Loucy (cell line): ENCODE measurements at regions not wholly inside any gene's neighbourhood (a gene's known extent, or its start where the extent isn't known, plus 50 kb on each side); places are given as distances from the start of the nearest gene placed in this dataset.

Experiments
- H2AFZ ChIP-seq: fragments of 200-600 bp; sonication (generic); 2 replicates; pipeline ENCODE4 v1.6.0; 2016; ENCODE audit warnings: antibody characterized with exemption, mild to moderate bottlenecking, low read length, moderate library complexity
- H3F3A ChIP-seq: fragments of 200-600 bp; 2 replicates; pipeline ENCODE4 v1.6.0; 2016; ENCODE audit warnings: antibody characterized with exemption, low read depth, mild to moderate bottlenecking
- H3K27me3 ChIP-seq: fragments of 200-600 bp; sonication (generic); 2 replicates; pipeline ENCODE4 v1.6.1; 2014; ENCODE audit warnings: low read length, mild to moderate bottlenecking; ENCODE audit not compliant: insufficient read depth, poor library complexity, severe bottlenecking
- H3K36me3 ChIP-seq: fragments of 200-600 bp; sonication (generic); 2 replicates; pipeline ENCODE4 v1.6.1; 2016; ENCODE audit warnings: low read length; ENCODE audit not compliant: insufficient read depth
- H3K4me1 ChIP-seq: fragments of 200-600 bp; sonication (generic); 2 replicates; pipeline ENCODE4 v1.5.1; 2014; ENCODE audit warnings: low read length, mild to moderate bottlenecking; ENCODE audit not compliant: insufficient read depth, poor library complexity, severe bottlenecking
- H3K4me2 ChIP-seq: fragments of 200-600 bp; sonication (generic); 2 replicates; pipeline ENCODE4 v1.6.0; 2014; ENCODE audit warnings: antibody characterized with exemption, low read length, low read depth, mild to moderate bottlenecking; ENCODE audit not compliant: poor library complexity, severe bottlenecking
- H3K4me3 ChIP-seq: fragments of 200-600 bp; sonication (generic); 2 replicates; pipeline ENCODE4 v1.5.1; 2014; ENCODE audit warnings: low read length, mild to moderate bottlenecking, mixed read lengths; ENCODE audit not compliant: poor library complexity, severe bottlenecking
- H3K79me2 ChIP-seq: fragments of 200-600 bp; sonication (generic); 2 replicates; pipeline ENCODE4 v1.6.1; 2014; ENCODE audit warnings: low read length; ENCODE audit not compliant: insufficient read depth
- H3K9ac ChIP-seq: fragments of 200-600 bp; sonication (generic); 2 replicates; pipeline ENCODE4 v1.6.0; 2014; ENCODE audit warnings: mild to moderate bottlenecking, low read depth, low read length, moderate library complexity; ENCODE audit not compliant: poor library complexity, severe bottlenecking
- H3K9me2 ChIP-seq: fragments of 200-600 bp; sonication (generic); replicated peaks from 2 replicates; pipeline ENCODE4 v1.6.1; 2016; ENCODE audit warnings: low read depth, low read length, mixed read lengths
- H3K9me3 ChIP-seq: fragments of 200-600 bp; sonication (generic); 2 replicates; pipeline ENCODE4 v1.6.1; 2014; ENCODE audit warnings: mild to moderate bottlenecking, antibody characterized with exemption, low read length, low read depth; ENCODE audit not compliant: insufficient read depth
- H4K20me1 ChIP-seq: fragments of 200-600 bp; sonication (generic); 2 replicates; pipeline ENCODE4 v1.6.0; 2014; ENCODE audit warnings: antibody characterized with exemption, low read length, mild to moderate bottlenecking; ENCODE audit not compliant: insufficient read depth, poor library complexity, severe bottlenecking
- EZH2phosphoT487 ChIP-seq: fragments of 200-600 bp; IDR thresholded peaks from 2 replicates; pipeline ENCODE4 v1.6.1; 2018; ENCODE audit warnings: antibody characterized with exemption, mild to moderate bottlenecking, moderate library complexity, borderline replicate concordance
- TF ChIP-seq, protein P1 (sequence below): fragments of 200-600 bp; sonication (generic); conservative IDR thresholded peaks from 2 replicates; pipeline ENCODE4 v1.5.1; 2014; ENCODE audit warnings: mild to moderate bottlenecking, antibody characterized with exemption, low read length

GRCh38 chr20:6606651-6607050 is 160.8 kb upstream of the BMP2 start:
- no peaks in the 10 kb centered on the region for H3K9me3 ChIP-seq
- H2AFZ ChIP-seq = no peak overlapping the region
- no peaks in the 10 kb centered on the region for H4K20me1 ChIP-seq
- no peaks in the 10 kb centered on the region for H3K27me3 ChIP-seq
- H3K9ac ChIP-seq = no peak overlapping the region
- no peaks in the 10 kb centered on the region for H3K36me3 ChIP-seq
- H3K79me2 ChIP-seq = no peaks in the 10 kb centered on the region
- H3F3A ChIP-seq = no peaks in the 10 kb centered on the region
- H3K4me2 ChIP-seq = no peak overlapping the region
- no peaks in the 10 kb centered on the region for H3K9me2 ChIP-seq
- H3K4me3 ChIP-seq = no peak overlapping the region
- H3K4me1 ChIP-seq = no peaks in the 10 kb centered on the region
- TF ChIP-seq, protein P1, sequence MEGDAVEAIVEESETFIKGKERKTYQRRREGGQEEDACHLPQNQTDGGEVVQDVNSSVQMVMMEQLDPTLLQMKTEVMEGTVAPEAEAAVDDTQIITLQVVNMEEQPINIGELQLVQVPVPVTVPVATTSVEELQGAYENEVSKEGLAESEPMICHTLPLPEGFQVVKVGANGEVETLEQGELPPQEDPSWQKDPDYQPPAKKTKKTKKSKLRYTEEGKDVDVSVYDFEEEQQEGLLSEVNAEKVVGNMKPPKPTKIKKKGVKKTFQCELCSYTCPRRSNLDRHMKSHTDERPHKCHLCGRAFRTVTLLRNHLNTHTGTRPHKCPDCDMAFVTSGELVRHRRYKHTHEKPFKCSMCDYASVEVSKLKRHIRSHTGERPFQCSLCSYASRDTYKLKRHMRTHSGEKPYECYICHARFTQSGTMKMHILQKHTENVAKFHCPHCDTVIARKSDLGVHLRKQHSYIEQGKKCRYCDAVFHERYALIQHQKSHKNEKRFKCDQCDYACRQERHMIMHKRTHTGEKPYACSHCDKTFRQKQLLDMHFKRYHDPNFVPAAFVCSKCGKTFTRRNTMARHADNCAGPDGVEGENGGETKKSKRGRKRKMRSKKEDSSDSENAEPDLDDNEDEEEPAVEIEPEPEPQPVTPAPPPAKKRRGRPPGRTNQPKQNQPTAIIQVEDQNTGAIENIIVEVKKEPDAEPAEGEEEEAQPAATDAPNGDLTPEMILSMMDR = no peak
- TF ChIP-seq EZH2phosphoT487 = no peak

- TF ChIP-seq, protein P1 = no peak
- TF ChIP-seq EZH2phosphoT487 = no peak
- H3K4me1 ChIP-seq = no peaks in the 10 kb centered on the region
- no peaks in the 10 kb centered on the region for H3K27me3 ChIP-seq
- H4K20me1 ChIP-seq = no peaks in the 10 kb centered on the region
- H3K9me3 ChIP-seq = no peaks in the 10 kb centered on the region
- H3K4me2 ChIP-seq = no peak overlapping the region
- no peaks in the 10 kb centered on the region for H3K36me3 ChIP-seq
- no peak overlapping the region for H2AFZ ChIP-seq
- no peaks in the 10 kb centered on the region for H3F3A ChIP-seq
- H3K9me2 ChIP-seq = no peaks in the 10 kb centered on the region
- no peak overlapping the region for H3K4me3 ChIP-seq
- no peaks in the 10 kb centered on the region for H3K79me2 ChIP-seq
- H3K9ac ChIP-seq = no peak overlapping the region
Measured at GRCh38 chr20:6605055-6605935, 162.2 kb upstream of the BMP2 start.

GRCh38 chr20:6604179-6604578 is 163.3 kb upstream of the BMP2 start:
- no peaks in the 10 kb centered on the region for H3K9me2 ChIP-seq
- no peaks in the 10 kb centered on the region for H4K20me1 ChIP-seq
- no peaks in the 10 kb centered on the region for H3F3A ChIP-seq
- no peak overlapping the region for H3K4me3 ChIP-seq
- no peaks in the 10 kb centered on the region for H3K27me3 ChIP-seq
- H3K4me2 ChIP-seq = no peak overlapping the region
- no peaks in the 10 kb centered on the region for H3K9me3 ChIP-seq
- no peak overlapping the region for H3K9ac ChIP-seq
- no peaks in the 10 kb centered on the region for H3K79me2 ChIP-seq
- no peaks in the 10 kb centered on the region for H3K36me3 ChIP-seq
- no peak overlapping the region for H2AFZ ChIP-seq
- TF ChIP-seq, protein P1 = no peak
- TF ChIP-seq EZH2phosphoT487 = no peak
- H3K4me1 ChIP-seq = no peaks in the 10 kb centered on the region
